CD14-positive monocyte (primary cell): ENCODE measurements at regions not wholly inside any gene's neighbourhood (a gene's known extent, or its start where the extent isn't known, plus 50 kb on each side); places are given as distances from the start of the nearest gene placed in this dataset.

Experiments
- DNase-seq, 3 donors: peaks; one replicate each; pipeline ENCODE4 v3.0.0-alpha.2; 2011 to 2022
- H2AFZ ChIP-seq: 2 replicates; pipeline ENCODE4 v1.6.0; 2012; ENCODE audit warnings: mild to moderate bottlenecking, low read depth, low read length, inconsistent platforms; ENCODE audit not compliant: insufficient read depth, poor library complexity, severe bottlenecking
- H3K27ac ChIP-seq, 2 donors: 1 replicate in 1 of 2; 2 replicates in 1 of 2; pipeline ENCODE4 v1.5.1; 2012 to 2013; ENCODE audit warnings: low read length in 2 of 2, control low read depth in 1 of 2, inconsistent platforms in 1 of 2, low read depth in 1 of 2, mild to moderate bottlenecking in 1 of 2
- H3K27me3 ChIP-seq, 2 donors: one replicate each; pipeline versions ENCODE4 v1.6.0 to v1.6.1; 2011 to 2013; ENCODE audit warnings: low read length in 2 of 2; ENCODE audit not compliant: control insufficient read depth in 2 of 2, insufficient read depth in 2 of 2
- H3K36me3 ChIP-seq, 2 donors: replicated peaks in 1 of 2; 1 replicate in 1 of 2; 2 replicates in 1 of 2; pipeline versions ENCODE4 v1.5.1 to v1.6.1; 2012 to 2013; ENCODE audit warnings: low read length in 2 of 2, control low read depth in 1 of 2, inconsistent platforms in 1 of 2, mild to moderate bottlenecking in 1 of 2; ENCODE audit not compliant: insufficient read depth in 2 of 2, control insufficient read depth in 1 of 2
- H3K4me1 ChIP-seq, 2 donors: 1 replicate in 1 of 2; 2 replicates in 1 of 2; pipeline versions ENCODE4 v1.5.1 to v1.6.1; 2012 to 2013; ENCODE audit warnings: low read length in 2 of 2, control low read depth in 1 of 2, inconsistent platforms in 1 of 2, mild to moderate bottlenecking in 1 of 2, moderate library complexity in 1 of 2; ENCODE audit not compliant: insufficient read depth in 2 of 2, control insufficient read depth in 1 of 2
- H3K4me2 ChIP-seq: replicated peaks from 2 replicates; pipeline ENCODE3; 2012; ENCODE audit warnings: low read length, moderate library complexity, mild to moderate bottlenecking; ENCODE audit not compliant: poor library complexity, severe bottlenecking; ENCODE audit errors: extremely low read depth
- H3K4me3 ChIP-seq, 3 experiments: fragments of 200-600 bp in 1 of 3; sonication (generic) in 1 of 3; replicated peaks in 1 of 3; 1 replicate in 2 of 3; 2 replicates in 1 of 3; pipeline ENCODE4 v1.5.1; 2011 to 2013; ENCODE audit warnings: low read length in 3 of 3, mild to moderate bottlenecking in 3 of 3, control low read depth in 2 of 3, low read depth in 2 of 3, inconsistent platforms in 1 of 3, moderate library complexity in 1 of 3
- H3K79me2 ChIP-seq: 2 replicates; pipeline ENCODE4 v1.6.0; 2012; ENCODE audit warnings: mild to moderate bottlenecking, control low read depth, inconsistent platforms, low read length, moderate library complexity; ENCODE audit not compliant: insufficient read depth
- H3K9ac ChIP-seq: 2 replicates; pipeline ENCODE4 v1.6.0; 2017; ENCODE audit warnings: low read length, mild to moderate bottlenecking; ENCODE audit not compliant: insufficient read depth, poor library complexity, severe bottlenecking
- H3K9me3 ChIP-seq, 2 donors: replicated peaks in 1 of 2; 1 replicate in 1 of 2; 2 replicates in 1 of 2; pipeline versions ENCODE4 v1.5.1 to v1.6.1; 2012 to 2013; ENCODE audit warnings: low read length in 2 of 2, control low read depth in 1 of 2; ENCODE audit not compliant: control insufficient read depth in 1 of 2, insufficient read depth in 1 of 2
- H4K20me1 ChIP-seq: 2 replicates; pipeline ENCODE4 v1.6.0; 2012; ENCODE audit warnings: mild to moderate bottlenecking, low read length, control low read depth, moderate library complexity; ENCODE audit not compliant: insufficient read depth
- H3K27ac Mint-ChIP-seq, 7 donors: one replicate each; pipeline ENCODE4 v1.8.0; 2020; ENCODE audit warnings: mild to moderate bottlenecking in 7 of 7, mixed read lengths in 7 of 7, moderate library complexity in 6 of 7, inconsistent platforms in 2 of 7
- H3K27me3 Mint-ChIP-seq, 3 donors: one replicate each; pipeline ENCODE4 v1.8.0; 2021 to 2022; ENCODE audit warnings: low read depth in 3 of 3, mild to moderate bottlenecking in 3 of 3, mixed read lengths in 3 of 3, moderate library complexity in 3 of 3, inconsistent platforms in 1 of 3
- H3K36me3 Mint-ChIP-seq, 2 donors: one replicate each; pipeline ENCODE4 v1.8.0; 2020; ENCODE audit warnings: mixed read lengths in 2 of 2, inconsistent platforms in 1 of 2, mild to moderate bottlenecking in 1 of 2
- H3K4me1 Mint-ChIP-seq: one replicate; pipeline ENCODE4 v1.8.0; 2020; ENCODE audit warnings: mild to moderate bottlenecking, mixed read lengths
- H3K4me3 Mint-ChIP-seq, 2 donors: one replicate each; pipeline ENCODE4 v1.8.0; 2020; ENCODE audit warnings: mild to moderate bottlenecking in 2 of 2, mixed read lengths in 2 of 2, moderate library complexity in 1 of 2
- H3K9me3 Mint-ChIP-seq, 7 donors: one replicate each; pipeline ENCODE4 v1.8.0; 2020 to 2022; ENCODE audit warnings: mixed read lengths in 7 of 7, mild to moderate bottlenecking in 6 of 7, moderate library complexity in 6 of 7, inconsistent platforms in 2 of 7
- CTCF ChIP-seq: fragments of 200-600 bp; IDR thresholded peaks from one replicate; pipeline ENCODE4 v1.8.0; 2022; ENCODE audit warnings: antibody characterized with exemption, mild to moderate bottlenecking
- WGBS: methylation state at CpG from one replicate; pipeline ENCODE4 v1.1.5; 2013; ENCODE audit warnings: missing lambda C conversion rate; ENCODE audit not compliant: insufficient coverage; 5-methylcytosine and 5-hydroxymethylcytosine counted together
- intact Hi-C, 2 donors: fragments of 100-400 bp; cut with micrococcal nuclease; formaldehyde crosslinking; loops; one replicate each; pipeline versions ENCODE4 v1.15.0 to v1.15.1; 2023

GRCh38 chr11:92342886-92343285 lies 118.3 kb downstream of the FAT3 start:
- no peak for DNase-seq
- Histone ChIP-seq H2AFZ (no peak overlapping the region), H3K9me3 (no peaks in the 10 kb centered on the region), H3K27ac (no peak overlapping the region), H3K4me2 (no peak overlapping the region), H3K36me3 (no peaks in the 10 kb centered on the region), H3K4me3 (no peak overlapping the region), H3K27me3 (no peaks in the 10 kb centered on the region), H3K4me1 (no peaks in the 10 kb centered on the region), H4K20me1 (no peaks in the 10 kb centered on the region), H3K9ac (no peak overlapping the region), H3K79me2 (no peaks in the 10 kb centered on the region)
- no peaks in the 10 kb centered on the region for H3K36me3 Mint-ChIP-seq
- no peaks in the 10 kb centered on the region for H3K27me3 Mint-ChIP-seq
- TF ChIP-seq CTCF: no peak
- H3K4me1 Mint-ChIP-seq: no peaks in the 10 kb centered on the region
- H3K27ac Mint-ChIP-seq: no peak overlapping the region
- H3K4me3 Mint-ChIP-seq: no peak overlapping the region
- peaks cover 0 to 4% (median 0%) of the 10 kb centered on the region in 7 donors for H3K9me3 Mint-ChIP-seq
- no CpG with 5 or more reads among the region's 3 CpGs for whole genome bisulfite sequencing
- intact Hi-C loops: no loop called here

DNA sequence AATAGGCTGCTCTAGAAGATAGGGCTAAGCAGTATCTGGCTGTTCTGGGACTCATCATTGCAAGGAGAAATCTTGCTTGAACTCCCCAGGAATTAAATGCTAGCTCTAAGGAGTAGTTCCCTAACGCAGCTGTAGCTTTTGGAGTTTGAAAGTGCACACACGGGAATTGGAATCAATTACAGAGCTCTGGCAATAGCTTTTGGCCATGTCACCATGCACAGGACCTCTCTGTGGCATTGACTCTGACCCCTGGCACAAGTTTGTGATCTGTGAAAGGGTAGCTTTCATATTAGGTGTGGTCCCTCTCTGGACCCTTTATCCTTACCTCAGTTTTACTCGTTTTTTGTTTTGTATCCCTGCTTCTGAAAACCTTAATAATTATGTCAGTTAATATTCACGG lies 121.6 kb downstream of the FAT3 start:
- intact Hi-C loops: no loop called here
- no peaks in the 10 kb centered on the region for H3K27me3 Mint-ChIP-seq
- H3K9me3 Mint-ChIP-seq: peaks cover 0 to 2% (median 0%) of the 10 kb centered on the region in 7 donors
- no peak overlapping the region for H3K9ac ChIP-seq
- no peaks in the 10 kb centered on the region for H4K20me1 ChIP-seq
- no peaks in the 10 kb centered on the region for H3K4me1 Mint-ChIP-seq
- no peaks in the 10 kb centered on the region for H3K27me3 ChIP-seq
- no peaks in the 10 kb centered on the region for H3K9me3 ChIP-seq
- TF ChIP-seq CTCF: no peak
- no peaks in the 10 kb centered on the region for H3K4me1 ChIP-seq
- DNase-seq: no peak
- no peak overlapping the region for H3K4me3 ChIP-seq
- H3K27ac ChIP-seq: no peak overlapping the region
- no peak overlapping the region for H3K27ac Mint-ChIP-seq
- 96% methylated on average over 2 of the region's 4 CpGs for WGBS
- no peak overlapping the region for H3K4me2 ChIP-seq
- H2AFZ ChIP-seq: no peak overlapping the region
- no peak overlapping the region for H3K4me3 Mint-ChIP-seq
- no peaks in the 10 kb centered on the region for H3K36me3 ChIP-seq
- no peaks in the 10 kb centered on the region for H3K36me3 Mint-ChIP-seq
- H3K79me2 ChIP-seq: no peaks in the 10 kb centered on the region
